IPS-18a (cell line): ENCODE measurements at regions not wholly inside any gene's neighbourhood (a gene's known extent, or its start where the extent isn't known, plus 50 kb on each side); places are given as distances from the start of the nearest gene placed in this dataset.
"Not testable (repeated sequence)": the region's sequence is repeated elsewhere in the genome, so short reads cannot be mapped to it uniquely, and the experiment has no call there.

Experiments
- H3K27ac ChIP-seq: one replicate; pipeline ENCODE4 v1.5.1; 2013; ENCODE audit warnings: low read length
- H3K27me3 ChIP-seq: one replicate; pipeline ENCODE4 v1.6.1; 2013; ENCODE audit warnings: mild to moderate bottlenecking, low read length; ENCODE audit not compliant: control insufficient read depth, insufficient read depth
- H3K36me3 ChIP-seq: one replicate; pipeline ENCODE4 v1.6.1; 2013; ENCODE audit warnings: low read depth, low read length; ENCODE audit not compliant: control insufficient read depth
- H3K4me1 ChIP-seq: one replicate; pipeline ENCODE4 v1.6.1; 2013; ENCODE audit warnings: low read depth, low read length; ENCODE audit not compliant: control insufficient read depth
- H3K4me3 ChIP-seq: one replicate; pipeline ENCODE4 v1.5.1; 2013; ENCODE audit warnings: low read length
- H3K9ac ChIP-seq: one replicate; pipeline ENCODE4 v1.6.1; 2013; ENCODE audit warnings: mild to moderate bottlenecking, low read length, moderate library complexity
- H3K9me3 ChIP-seq: one replicate; pipeline ENCODE4 v1.6.1; 2013; ENCODE audit warnings: low read depth, low read length; ENCODE audit not compliant: control insufficient read depth

GRCh38 chr14:61602003-61602732 is 93.1 kb upstream of the HIF1A start:
- Histone ChIP-seq H3K4me3 (no peak overlapping the region), H3K9me3 (no peaks in the 10 kb centered on the region), H3K27ac (no peak overlapping the region), H3K9ac (no peak overlapping the region), H3K36me3 (no peaks in the 10 kb centered on the region), H3K4me1 (peaks cover 34% of the 10 kb centered on the region), H3K27me3 (no peaks in the 10 kb centered on the region)

GRCh38 chr14:61602733-61603077 is 92.6 kb upstream of the HIF1A start:
- no peaks in the 10 kb centered on the region for H3K36me3 ChIP-seq
- no peaks in the 10 kb centered on the region for H3K27me3 ChIP-seq
- peaks cover 37% of the 10 kb centered on the region for H3K4me1 ChIP-seq
- no peak overlapping the region for H3K9ac ChIP-seq
- no peak overlapping the region for H3K4me3 ChIP-seq
- no peaks in the 10 kb centered on the region for H3K9me3 ChIP-seq
- H3K27ac ChIP-seq: no peak overlapping the region

DNA sequence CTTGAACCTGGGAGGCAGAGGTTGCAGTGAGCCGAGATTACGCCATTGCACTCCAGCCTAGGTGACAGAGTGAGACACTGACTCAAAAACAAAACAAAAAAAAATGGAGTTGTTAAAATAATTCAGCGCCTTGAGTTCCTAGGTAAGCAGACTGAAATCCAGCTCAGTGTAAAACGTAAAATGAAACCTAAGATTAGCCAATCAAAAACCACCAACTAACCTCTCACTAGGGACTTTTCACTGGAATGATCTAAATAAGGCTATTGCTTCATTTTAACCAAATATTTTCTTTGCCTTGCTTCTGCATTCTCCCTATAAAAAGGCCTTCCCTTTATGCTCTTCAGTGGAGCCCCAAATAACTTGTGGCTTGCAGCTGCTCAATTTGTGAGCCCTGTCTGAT is 91.6 kb upstream of the HIF1A start:
- Histone ChIP-seq H3K9ac (no peak overlapping the region), H3K4me1 (peaks cover 40% of the 10 kb centered on the region), H3K27me3 (no peaks in the 10 kb centered on the region), H3K9me3 (no peaks in the 10 kb centered on the region), H3K36me3 (no peaks in the 10 kb centered on the region), H3K4me3 (no peak overlapping the region), H3K27ac (no peak overlapping the region)

- Histone ChIP-seq H3K4me1 (peaks cover 43% of the 10 kb centered on the region), H3K27ac (no peak overlapping the region), H3K27me3 (no peaks in the 10 kb centered on the region), H3K4me3 (peak overlapping the region; percentile 22), H3K9me3 (no peaks in the 10 kb centered on the region), H3K9ac (no peak overlapping the region), H3K36me3 (no peaks in the 10 kb centered on the region)
Measured at GRCh38 chr14:61607570-61608244, 87.6 kb upstream of the HIF1A start.

DNA sequence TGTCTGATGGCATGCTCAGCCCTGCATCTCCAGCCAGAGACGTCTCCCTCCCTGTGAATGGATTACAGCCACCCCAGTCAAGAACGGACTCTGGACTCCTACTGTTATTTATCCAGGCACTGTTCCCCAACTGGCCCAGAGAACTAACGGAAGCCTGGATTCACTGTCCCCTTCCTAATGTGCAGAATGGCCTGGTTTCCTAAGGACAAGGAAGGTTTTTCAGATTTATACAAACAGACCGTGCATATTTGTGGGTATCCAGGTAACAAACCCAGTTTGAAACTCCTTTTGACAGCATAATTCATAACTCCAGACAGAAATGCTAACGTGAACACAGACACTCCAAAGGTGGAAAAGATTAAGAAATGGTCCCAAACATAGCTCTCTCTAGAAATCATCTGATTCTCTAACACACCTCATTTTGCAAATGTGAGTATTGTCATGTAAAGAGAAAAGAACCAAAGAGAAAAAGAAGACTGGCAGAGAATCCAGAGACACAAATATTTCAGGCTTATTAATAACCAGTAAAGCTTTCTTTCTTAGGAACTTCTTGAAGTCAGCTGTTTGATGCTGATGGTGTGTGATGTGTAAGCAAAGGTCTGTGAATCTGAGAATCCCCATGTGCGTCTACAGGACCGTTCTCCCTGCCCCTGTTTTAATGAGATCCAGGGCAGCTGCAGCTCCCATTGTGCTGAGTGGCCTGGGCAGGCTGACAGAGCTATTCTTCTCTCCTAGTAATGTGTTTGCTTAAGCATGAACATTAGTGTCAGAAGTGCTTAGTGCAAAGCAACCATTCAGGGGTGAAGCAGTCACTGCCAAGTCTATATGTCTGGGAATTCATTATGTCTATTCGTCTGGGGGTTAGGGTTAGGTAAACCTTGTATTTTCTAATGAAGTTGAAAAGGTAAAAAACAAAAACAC is 86.8 kb upstream of the HIF1A start:
- Histone ChIP-seq H3K36me3 (no peaks in the 10 kb centered on the region), H3K27ac (no peak overlapping the region), H3K9me3 (no peaks in the 10 kb centered on the region), H3K4me1 (peaks cover 38% of the 10 kb centered on the region), H3K27me3 (no peaks in the 10 kb centered on the region), H3K4me3 (peak overlapping the region; percentile 22), H3K9ac (no peak overlapping the region)

DNA sequence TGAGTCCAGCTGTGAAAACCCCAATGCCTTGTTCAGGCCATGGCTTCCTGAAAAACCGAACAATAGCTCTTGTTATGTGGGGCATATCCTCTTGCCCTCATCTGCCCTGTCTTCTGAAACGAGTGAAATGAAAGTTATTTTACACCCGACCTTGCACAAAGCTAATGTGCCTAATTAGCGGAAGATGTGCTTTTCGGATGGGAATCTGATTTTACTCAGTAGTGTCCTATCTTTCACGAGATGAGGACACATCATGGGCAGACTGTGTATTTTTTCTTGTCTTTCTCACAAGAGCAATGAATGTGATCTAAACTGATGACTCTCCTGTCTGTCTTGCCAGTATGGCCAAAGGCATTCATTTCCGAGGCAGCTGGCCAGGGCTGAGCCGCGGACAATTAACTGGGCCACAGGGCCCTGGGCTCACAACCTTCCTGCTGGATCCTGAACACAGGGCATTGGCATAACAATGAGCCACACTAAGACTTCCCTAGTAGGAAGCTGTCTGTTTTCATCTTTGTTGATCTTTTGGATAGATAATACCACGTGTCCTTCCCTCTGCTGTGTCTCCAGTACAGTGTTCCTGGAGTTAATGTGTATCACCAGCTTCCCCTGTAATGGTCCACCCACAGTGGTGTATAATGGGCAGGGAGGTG is 86.0 kb upstream of the HIF1A start:
- Histone ChIP-seq H3K27ac (peak overlapping the region; percentile 42), H3K9ac (no peak overlapping the region)

DNA sequence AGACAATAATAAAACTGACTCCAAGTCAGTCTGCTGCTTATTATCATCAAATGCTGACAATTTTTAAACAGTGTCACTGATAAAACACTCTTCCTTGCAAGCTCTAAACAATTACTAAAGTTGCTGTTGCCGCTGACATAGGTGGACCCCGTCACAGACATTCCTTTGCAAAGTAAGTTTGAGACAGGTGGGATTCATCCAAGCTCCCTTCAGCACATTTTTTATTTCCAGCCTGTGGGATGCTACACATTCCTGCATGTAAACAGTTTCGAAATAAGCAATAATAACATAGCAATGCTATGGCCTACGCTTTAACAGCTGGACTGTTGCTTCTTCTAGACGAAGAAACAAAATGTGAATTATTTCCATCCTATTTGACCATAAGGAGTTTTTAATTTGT is 85.4 kb upstream of the HIF1A start:
- Histone ChIP-seq H3K27me3 (no peaks in the 10 kb centered on the region), H3K27ac (peak overlapping the region; percentile 42), H3K4me1 (peaks cover 38% of the 10 kb centered on the region), H3K9ac (no peak overlapping the region), H3K36me3 (no peaks in the 10 kb centered on the region), H3K9me3 (no peaks in the 10 kb centered on the region), H3K4me3 (peak overlapping the region; percentile 31)

More for the DNA sequence above, 86.0 kb upstream of the HIF1A start:
- H3K27me3 ChIP-seq: no peaks in the 10 kb centered on the region
- peak overlapping the region; percentile 31 for H3K4me3 ChIP-seq
- no peaks in the 10 kb centered on the region for H3K36me3 ChIP-seq
- H3K4me1 ChIP-seq: peaks cover 38% of the 10 kb centered on the region
- no peaks in the 10 kb centered on the region for H3K9me3 ChIP-seq

GRCh38 chr14:61610900-61611299 is 84.4 kb upstream of the HIF1A start:
- Histone ChIP-seq H3K4me1 (peaks cover 42% of the 10 kb centered on the region), H3K9me3 (no peaks in the 10 kb centered on the region), H3K9ac (no peak overlapping the region), H3K27me3 (no peaks in the 10 kb centered on the region), H3K4me3 (no peak overlapping the region), H3K27ac (no peak overlapping the region), H3K36me3 (no peaks in the 10 kb centered on the region)

DNA sequence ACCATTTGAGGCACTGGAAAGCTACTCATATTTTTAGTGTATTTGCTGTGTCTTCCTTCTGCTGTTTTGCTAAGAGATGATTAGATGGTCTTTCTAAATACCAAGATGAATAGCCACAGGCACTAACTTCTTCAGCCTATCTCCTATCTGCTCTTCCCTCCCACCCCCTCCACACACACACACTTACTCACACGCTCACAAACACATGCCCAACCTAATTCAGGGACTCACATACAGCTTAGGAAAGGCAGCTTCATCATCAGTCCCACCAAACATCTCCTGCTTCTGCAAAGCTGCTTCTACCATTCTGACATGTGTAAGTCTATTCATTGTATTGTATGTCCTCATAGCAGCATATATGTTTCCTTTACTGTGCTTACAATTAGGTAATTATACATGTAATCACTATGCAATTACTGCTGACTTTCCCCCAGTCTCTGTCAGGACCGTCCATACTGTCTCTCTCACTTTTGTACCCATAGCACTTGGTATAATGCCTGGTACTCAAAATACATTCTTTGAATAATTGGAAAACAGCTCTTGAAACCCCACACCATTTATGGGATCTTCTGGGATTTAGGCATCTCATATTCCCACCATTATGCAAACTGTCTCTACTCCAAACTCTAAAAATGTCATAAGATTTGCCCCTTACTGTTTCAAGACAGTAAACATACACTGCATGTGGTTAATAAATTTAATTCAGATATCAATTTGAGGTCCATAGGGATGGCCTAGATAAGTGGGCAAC is 83.3 kb upstream of the HIF1A start:
- Histone ChIP-seq H3K4me1 (peaks cover 36% of the 10 kb centered on the region), H3K27me3 (no peaks in the 10 kb centered on the region), H3K27ac (no peak overlapping the region), H3K9me3 (no peaks in the 10 kb centered on the region), H3K4me3 (no peak overlapping the region), H3K36me3 (no peaks in the 10 kb centered on the region), H3K9ac (no peak overlapping the region)

DNA sequence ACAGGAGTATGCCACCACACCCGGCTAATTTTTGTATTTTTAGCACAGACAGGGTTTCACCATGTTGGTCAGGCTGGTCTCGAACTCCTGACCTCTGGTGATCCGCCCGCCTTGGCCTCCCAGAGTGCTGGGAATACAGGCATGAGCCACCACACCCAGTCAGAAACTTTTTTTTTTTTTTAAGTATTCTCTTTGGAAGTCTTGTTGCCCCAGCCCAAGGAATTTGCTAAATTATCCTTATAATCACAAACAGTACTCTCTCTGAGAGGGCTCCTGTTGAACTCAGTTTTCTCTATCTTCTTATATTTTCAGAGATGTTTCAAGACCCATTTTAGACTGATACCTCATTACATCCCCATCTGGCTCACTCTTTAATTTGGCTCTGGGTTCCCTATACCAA is 82.3 kb upstream of the HIF1A start:
- not testable (repeated sequence) for H3K9me3 ChIP-seq, H3K36me3 ChIP-seq, H3K9ac ChIP-seq, H3K27me3 ChIP-seq, H3K27ac ChIP-seq, H3K4me3 ChIP-seq
- H3K4me1 ChIP-seq: peaks cover 27% of the 10 kb centered on the region

GRCh38 chr14:61614693-61615092 is 80.6 kb upstream of the HIF1A start:
- peaks cover 11% of the 10 kb centered on the region for H3K4me1 ChIP-seq
- no peaks in the 10 kb centered on the region for H3K9me3 ChIP-seq
- H3K36me3 ChIP-seq: no peaks in the 10 kb centered on the region
- H3K4me3 ChIP-seq: no peak overlapping the region
- no peaks in the 10 kb centered on the region for H3K27me3 ChIP-seq
- H3K27ac ChIP-seq: no peak overlapping the region
- no peak overlapping the region for H3K9ac ChIP-seq
